K562 (cell line): ENCODE measurements at regions not wholly inside any gene's neighbourhood (a gene's known extent, or its start where the extent isn't known, plus 50 kb on each side); places are given as distances from the start of the nearest gene placed in this dataset.

Experiments used
- ATAC-seq: fragments of 200-7000 bp; cut with Tn5 transposase; 3 replicates; pipeline ENCODE4 v1.9.1; 2020; ENCODE audit warnings: moderate library complexity
- BruUV-seq: library from RNA; stranded (reverse); fragments of 400-500 nt; replicated peaks from 2 replicates; lab custom pipeline; 2021; lab: Mats Ljungman, UMichigan
- CTCF ChIA-PET: fragments of 300-600 bp; formaldehyde crosslinking; extraction: SDS; loops from one replicate; lab custom pipeline; 2021; ENCODE audit warnings: low intra/inter-chr PET ratio; lab: Yijun Ruan, JAX
- POLR2A ChIA-PET: fragments of 300-600, 350-650 bp; sonication (Branson Sonifier 250); formaldehyde crosslinking; extraction: SDS; loops from one replicate; lab custom pipeline; 2021; ENCODE audit warnings: antibody characterized with exemption, inconsistent platforms; lab: Yijun Ruan, JAX
- DNase-seq, 4 experiments: peaks; one replicate each; pipeline versions ENCODE4 v3.0.0 to v3.0.0-alpha.2; 2011 to 2018; ENCODE audit warnings: low spot score in 3 of 4, mixed read lengths in 3 of 4; ENCODE audit errors: extremely low read depth in 1 of 4
- FAIRE-seq: peaks from 2 replicates; lab custom pipeline; 2011; peaks lifted over from hg19 to GRCh38; lab: Jason Lieb, UNC
- H2AFZ ChIP-seq: 2 replicates; pipeline ENCODE4 v1.6.0; 2011; ENCODE audit warnings: low read depth, low read length, control low read depth, inconsistent platforms
- H3K27ac ChIP-seq: fragments of 200-600 bp; 3 replicates; pipeline ENCODE4 v1.8.0; 2011; ENCODE audit warnings: low read depth, mild to moderate bottlenecking, control low read depth, inconsistent platforms, low read length, moderate library complexity, mixed read lengths; ENCODE audit errors: extremely low read depth
- H3K27me3 ChIP-seq, 2 experiments: fragments of 300-600 bp in 1 of 2; 2 replicates in 1 of 2; 3 replicates in 1 of 2; pipeline versions ENCODE4 v1.6.0 to v1.8.0; 2011; ENCODE audit warnings: inconsistent platforms in 2 of 2, low read length in 2 of 2, mild to moderate bottlenecking in 1 of 2, mixed read lengths in 1 of 2, moderate library complexity in 1 of 2; ENCODE audit not compliant: control insufficient read depth in 2 of 2, insufficient read depth in 2 of 2
- H3K36me3 ChIP-seq: fragments of 300-600 bp; 3 replicates; pipeline ENCODE4 v1.8.0; 2011; ENCODE audit warnings: mild to moderate bottlenecking, low read length, inconsistent platforms; ENCODE audit not compliant: control insufficient read depth, insufficient read depth
- H3K4me1 ChIP-seq, 2 experiments: fragments of 200-600 bp in 1 of 2; replicated peaks in 1 of 2; 2 replicates in 1 of 2; 3 replicates in 1 of 2; pipeline versions ENCODE4 v1.5.1 to v1.8.0; 2011; ENCODE audit warnings: inconsistent platforms in 2 of 2, low read length in 2 of 2, mild to moderate bottlenecking in 1 of 2, mixed read lengths in 1 of 2, moderate library complexity in 1 of 2; ENCODE audit not compliant: control insufficient read depth in 2 of 2, insufficient read depth in 2 of 2
- H3K4me2 ChIP-seq: 2 replicates; pipeline ENCODE4 v1.6.1; 2011; ENCODE audit warnings: low read length, control low read depth, inconsistent platforms, mixed read lengths; ENCODE audit not compliant: insufficient read depth
- H3K4me3 ChIP-seq: fragments of 200-600 bp; sonication (generic), shearing (Covaris generic); 2 replicates; pipeline ENCODE4 v1.5.1; 2016; ENCODE audit warnings: control low read depth, inconsistent platforms
- H3K79me2 ChIP-seq: fragments of 200-600 bp; 3 replicates; pipeline ENCODE4 v1.8.0; 2011; ENCODE audit warnings: low read length, inconsistent platforms; ENCODE audit not compliant: control insufficient read depth, insufficient read depth
- H3K9ac ChIP-seq, 2 experiments: 2 replicates each; pipeline versions ENCODE4 v1.6.0 to v1.6.1; 2011; ENCODE audit warnings: low read depth in 2 of 2, low read length in 2 of 2, control low read depth in 1 of 2, inconsistent platforms in 1 of 2, mild to moderate bottlenecking in 1 of 2, mixed read lengths in 1 of 2; ENCODE audit not compliant: insufficient read depth in 1 of 2
- H3K9me1 ChIP-seq: one replicate; pipeline ENCODE4 v1.6.0; 2011; ENCODE audit warnings: inconsistent platforms, mild to moderate bottlenecking, low read length, moderate library complexity; ENCODE audit not compliant: control insufficient read depth, insufficient read depth
- H3K9me3 ChIP-seq: replicated peaks from 2 replicates; pipeline ENCODE4 v1.5.1; 2011; ENCODE audit warnings: low read depth, low read length, inconsistent platforms; ENCODE audit not compliant: control insufficient read depth, insufficient read depth
- H4K20me1 ChIP-seq: replicated peaks from 2 replicates; pipeline ENCODE4 v1.6.1; 2011; ENCODE audit warnings: low read length, inconsistent platforms, mixed read lengths; ENCODE audit not compliant: control insufficient read depth, insufficient read depth
- CHAMP1 ChIP-seq: fragments of 450-650 bp; IDR thresholded peaks from 2 replicates; pipeline ENCODE4 v1.6.1; 2016; ENCODE audit warnings: mild to moderate bottlenecking
- EHMT2 ChIP-seq: fragments of 450-650 bp; IDR thresholded peaks from 2 replicates; pipeline ENCODE4 v1.6.1; 2018; ENCODE audit warnings: antibody characterized with exemption
- NR1H2 ChIP-seq: sonication (generic); formaldehyde crosslinking; IDR thresholded peaks from 2 replicates; pipeline ENCODE4 v1.4.0; 2020; ENCODE audit warnings: mild to moderate bottlenecking, missing genetic modification reagents
- NRF1 ChIP-seq, 2 experiments: fragments of 450-650 bp; IDR thresholded peaks in 1 of 2; conservative IDR thresholded peaks in 1 of 2; 2 replicates each; pipeline ENCODE4 v1.6.1; 2014; ENCODE audit warnings: mild to moderate bottlenecking in 2 of 2
- PCBP1 ChIP-seq: fragments of 200-400 bp; formaldehyde crosslinking; IDR thresholded peaks from 2 replicates; pipeline ENCODE4 v1.6.1; 2018; ENCODE audit warnings: mild to moderate bottlenecking, low read depth, low read length; ENCODE audit not compliant: poor library complexity, severe bottlenecking
- WGBS: fragments of 100-300 bp; shearing (Covaris generic); methylation state at CpG from one replicate; pipeline ENCODE4 v1.1.6; 2016; ENCODE audit warnings: low coverage, mixed read lengths; ENCODE audit not compliant: insufficient coverage; ENCODE audit errors: missing lambda C conversion rate; 5-methylcytosine and 5-hydroxymethylcytosine counted together
- in situ Hi-C: fragments of 300-500 bp; cut with MboI; formaldehyde crosslinking; loops from 4 replicates; pipeline ENCODE4 v1.15.0; 2018; ENCODE audit warnings: inconsistent platforms, mixed read lengths
- intact Hi-C: fragments of 100-400 bp; cut with micrococcal nuclease; formaldehyde crosslinking; loops from 2 replicates; pipeline ENCODE4 v1.14.2; 2022

DNA sequence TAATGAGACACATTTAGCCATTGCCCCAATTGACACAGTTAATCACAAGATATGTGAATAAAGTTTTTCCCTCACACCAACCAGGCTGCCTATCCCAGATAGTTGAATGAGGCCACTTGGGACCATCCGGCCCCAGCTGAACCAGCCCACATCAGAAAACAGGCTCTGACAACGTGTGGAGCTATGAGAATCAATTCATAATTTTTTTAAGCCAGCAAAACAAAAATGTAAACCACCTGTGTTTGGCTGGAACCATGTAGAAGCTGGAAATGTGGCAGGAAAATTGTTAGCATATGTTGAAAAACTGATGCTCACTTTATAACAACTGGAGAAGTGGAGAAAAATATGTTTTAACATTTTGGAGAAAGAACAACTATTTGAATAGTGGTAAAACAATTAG lies 1161.3 kb downstream of the SLITRK1 start:
- FAIRE-seq (no peak), ATAC-seq (no peak), DNase-seq (no peak)
- intact Hi-C loops: no loop called here
- H3K79me2 ChIP-seq: no peaks in the 10 kb centered on the region
- no peak overlapping the region for H2AFZ ChIP-seq
- H4K20me1 ChIP-seq: no peaks in the 10 kb centered on the region
- no peaks in the 10 kb centered on the region for H3K36me3 ChIP-seq
- WGBS: 19% methylated on average over 2 of the region's 2 CpGs
- H3K27ac ChIP-seq: no peak overlapping the region
- H3K4me1 ChIP-seq: no peaks in the 10 kb centered on the region
- ChIA-PET POLR2A (no interaction called here), CTCF (no interaction called here)
- H3K9me3 ChIP-seq: no peaks in the 10 kb centered on the region
- no peak for TF ChIP-seq PCBP1
- no peak for TF ChIP-seq NRF1 (conservative IDR thresholded peaks at IDR 0.05 in 1 of 2, IDR thresholded peaks at IDR 0.05 in 1 of 2)
- no peak for TF ChIP-seq EHMT2
- TF ChIP-seq NR1H2: no peak
- no peak for TF ChIP-seq CHAMP1
- in situ Hi-C loops: no loop called here
- no peaks in the 10 kb centered on the region for H3K9me1 ChIP-seq
- no peak overlapping the region for H3K4me3 ChIP-seq
- H3K9ac ChIP-seq: no peak overlapping the region
- H3K4me2 ChIP-seq: no peak overlapping the region
- BruUV-seq: no TSS peak
- no peaks in the 10 kb centered on the region for H3K27me3 ChIP-seq
